ENCODE measurements at regions not wholly inside any gene's neighbourhood (a gene's known extent, or its start where the extent isn't known, plus 50 kb on each side); places are given as distances from the start of the nearest gene placed in this dataset.
"Not testable (repeated sequence)": the region's sequence is repeated elsewhere in the genome, so short reads cannot be mapped to it uniquely, and the experiment has no call there.

DNA sequence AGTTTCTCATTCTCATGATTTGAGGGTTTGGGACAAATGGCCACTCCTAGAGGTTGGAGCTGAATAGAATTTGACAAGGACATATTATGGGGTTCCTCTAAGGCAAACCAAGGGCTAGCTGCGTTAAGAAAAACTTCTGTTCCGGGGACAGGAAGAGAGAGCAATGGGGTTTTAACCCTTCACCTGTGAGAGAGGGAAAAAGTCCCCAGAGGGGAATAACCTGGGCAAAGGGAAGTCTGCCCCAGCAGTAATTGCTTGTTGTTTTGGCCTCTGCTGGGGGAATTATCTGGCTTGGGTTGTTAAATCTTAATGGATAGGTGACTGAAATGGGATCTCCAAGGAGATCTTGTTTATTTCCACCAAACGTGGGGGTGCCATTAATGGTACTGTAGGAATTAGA lies 110.1 kb upstream of the MOCS2 start:
- FAIRE-seq, result no peak

GRCh38 chr5:53233645-53234405 lies 124.3 kb upstream of the MOCS2 start:
- FAIRE-seq, result no peak

DNA sequence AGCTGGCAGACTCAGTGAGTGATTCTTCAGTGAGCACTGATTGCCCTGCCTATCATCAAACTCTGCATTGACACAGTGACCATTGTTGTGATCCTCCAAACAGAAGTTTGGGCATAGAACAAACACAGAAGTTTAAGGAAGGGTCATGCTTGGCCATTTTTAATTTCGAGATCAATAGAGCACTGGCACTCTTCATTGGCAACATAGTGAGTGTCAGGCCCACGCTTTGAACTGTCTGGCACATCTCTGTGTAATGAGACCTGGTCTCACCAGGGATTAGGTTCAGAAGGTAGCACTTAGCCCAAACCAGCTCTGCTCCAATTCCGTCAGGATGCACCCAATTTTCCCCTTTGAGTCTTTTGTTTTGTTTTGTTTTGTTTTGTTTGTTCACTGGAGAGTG lies 127.1 kb upstream of the MOCS2 start:
- FAIRE-seq, result no peak

GRCh38 chr5:53237876-53238275 lies 128.3 kb upstream of the MOCS2 start:
- no peak for FAIRE-seq

DNA sequence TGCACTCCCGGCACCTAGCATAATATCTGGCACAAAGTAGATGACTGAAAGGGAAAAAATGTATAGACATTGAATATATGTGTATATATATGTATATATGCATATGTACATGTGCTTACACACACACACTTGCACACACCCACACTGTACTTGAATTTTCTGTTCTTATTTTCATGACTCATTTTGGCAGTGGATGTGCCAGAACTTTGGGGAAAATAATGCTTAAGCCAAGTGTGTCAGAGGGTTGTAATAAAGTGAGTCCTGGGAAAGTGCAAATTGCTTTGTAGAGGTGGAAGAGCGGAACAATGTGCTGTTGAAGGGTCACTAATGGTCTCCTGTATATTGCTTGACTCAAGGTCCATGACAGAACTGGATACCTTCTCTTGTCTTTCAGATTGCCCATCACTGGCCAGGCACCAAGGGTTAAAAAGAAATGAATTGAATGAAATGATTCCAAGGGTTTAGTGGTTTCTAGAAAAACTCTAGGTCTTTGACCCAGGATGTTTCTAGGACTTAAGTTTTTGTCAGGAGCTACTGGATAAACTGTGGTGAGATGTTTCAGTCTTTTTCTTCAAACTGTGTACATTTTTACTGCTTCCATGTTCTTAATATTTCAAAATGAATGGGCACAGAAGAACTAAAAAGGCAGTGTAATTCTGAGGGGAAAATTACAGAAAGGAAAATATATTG lies 129.9 kb upstream of the MOCS2 start:
- no peak for FAIRE-seq

GRCh38 chr5:53240661-53241060 lies 131.1 kb upstream of the MOCS2 start:
- no peak for FAIRE-seq

DNA sequence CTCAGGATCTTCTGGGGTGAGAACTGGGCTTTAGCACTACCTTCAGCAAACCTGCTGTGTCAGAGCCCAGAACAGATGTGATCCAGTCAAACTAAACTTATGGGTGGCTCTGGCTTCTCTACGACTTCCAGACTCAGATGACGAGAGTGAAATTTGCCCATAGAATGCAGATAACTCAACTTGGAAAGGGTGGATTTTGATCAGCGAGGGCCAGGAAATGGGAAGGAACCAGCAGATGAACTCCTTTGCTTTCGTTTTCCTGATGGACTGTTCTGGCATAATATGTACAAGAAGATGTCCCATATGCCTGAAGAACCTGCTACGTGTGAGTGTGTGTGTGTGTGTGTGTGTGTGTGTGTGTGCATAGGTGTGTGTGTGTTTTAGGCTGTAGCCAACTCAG lies 132.0 kb upstream of the MOCS2 start:
- FAIRE-seq, result no peak

GRCh38 chr5:53243403-53243802 lies 133.8 kb upstream of the MOCS2 start:
- no peak for FAIRE-seq

DNA sequence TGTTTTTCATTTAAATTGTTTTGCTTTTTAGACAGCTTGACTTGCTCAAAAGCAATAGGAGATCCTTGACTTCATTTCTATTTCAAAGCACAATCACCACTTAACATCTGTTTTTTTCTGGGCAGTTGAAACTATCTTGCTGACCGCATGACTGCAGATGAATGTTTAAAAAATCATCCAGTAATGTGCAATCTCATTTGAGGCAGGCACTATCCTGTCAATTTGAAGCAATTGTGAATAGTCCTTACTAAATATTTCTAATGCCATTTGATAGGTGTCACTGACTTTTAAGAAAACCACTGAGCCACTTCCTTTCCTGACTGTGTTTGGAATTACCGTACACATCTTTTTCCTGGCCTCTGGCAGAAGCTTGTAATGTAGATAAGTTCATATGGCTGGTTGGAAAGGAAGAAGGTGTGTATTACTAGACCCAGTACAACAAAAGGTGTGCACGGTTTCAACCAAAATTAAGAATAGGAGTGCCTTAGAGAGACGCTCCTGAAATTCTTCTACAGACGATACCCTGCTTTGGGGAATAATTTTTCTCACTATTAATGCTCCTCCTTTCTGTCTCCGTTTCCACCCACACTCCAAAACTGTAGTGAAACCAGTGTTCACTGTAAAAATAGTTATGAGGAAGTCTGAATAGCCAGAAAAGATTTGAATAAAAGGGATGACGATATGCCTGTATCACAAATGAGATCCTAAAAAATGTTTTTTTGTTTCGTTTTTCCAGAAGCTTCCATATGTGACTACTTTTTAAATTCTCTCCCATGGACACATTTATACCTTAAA lies 136.7 kb upstream of the MOCS2 start:
- no peak for FAIRE-seq

GRCh38 chr5:53249529-53250200 lies 140.1 kb upstream of the MOCS2 start:
- no peak for FAIRE-seq

DNA sequence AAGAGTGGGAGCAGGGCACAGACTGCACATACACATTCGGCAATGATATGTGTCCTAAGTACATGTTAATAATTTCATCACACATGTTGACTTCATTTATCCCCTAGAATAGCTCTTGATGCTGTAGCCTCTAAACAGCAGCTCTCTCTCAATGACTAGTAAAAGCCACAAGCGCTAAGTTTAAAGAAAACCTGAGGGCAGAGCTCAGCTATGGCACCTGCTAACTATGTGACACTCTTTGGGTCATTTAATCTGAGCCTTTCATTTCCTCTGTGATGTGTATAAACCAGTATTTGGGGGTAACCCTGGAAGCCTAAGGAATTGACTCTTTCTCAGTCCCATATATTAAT lies 140.6 kb upstream of the MOCS2 start:
- FAIRE-seq, result no peak

- FAIRE-seq, result no peak
Observed at GRCh38 chr5:53253421-53253871, 143.9 kb upstream of the MOCS2 start.

DNA sequence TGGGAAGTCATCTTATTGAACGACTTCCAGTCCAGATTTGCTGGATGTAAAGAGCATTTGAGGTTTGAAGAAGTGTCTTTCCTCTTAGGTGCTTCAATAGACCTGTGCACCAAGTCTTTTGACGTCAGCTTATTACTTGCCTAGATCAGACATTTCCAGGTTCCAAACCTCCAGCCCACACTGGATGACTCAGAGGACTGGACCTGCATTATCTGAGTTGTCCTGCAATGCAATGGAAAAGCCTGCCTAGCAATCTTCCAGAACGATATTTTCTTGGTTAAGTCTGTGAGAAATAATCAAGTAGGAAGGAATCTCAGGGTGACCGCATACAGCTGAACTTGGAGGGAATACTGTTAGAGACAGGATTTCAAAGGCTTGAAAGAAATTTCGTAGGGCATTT lies 147.2 kb upstream of the MOCS2 start:
- no peak for FAIRE-seq

GRCh38 chr5:53257806-53258373 lies 148.3 kb upstream of the MOCS2 start:
- FAIRE-seq, result no peak

DNA sequence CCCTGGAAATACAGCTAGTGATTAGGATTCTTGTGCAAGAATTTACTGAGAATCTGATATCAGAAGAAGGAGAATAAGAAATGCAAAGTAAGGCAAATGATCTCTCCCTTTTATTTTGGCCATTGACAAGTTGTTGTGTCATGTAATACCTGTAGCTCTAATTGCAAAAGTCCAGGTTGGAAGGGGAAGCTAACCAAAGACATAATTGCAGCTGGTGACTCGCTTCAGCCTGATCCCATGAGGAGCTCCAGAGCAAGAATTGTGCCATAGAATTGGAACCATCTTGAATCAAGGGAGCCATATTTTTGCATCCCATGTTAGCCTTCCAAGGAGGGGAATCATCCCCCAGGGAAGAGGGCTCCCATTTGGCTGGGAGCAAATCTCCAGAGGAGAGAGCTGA lies 149.6 kb upstream of the MOCS2 start:
- FAIRE-seq, result no peak

- no peak for FAIRE-seq
Observed at GRCh38 chr5:53260446-53260845, 150.9 kb upstream of the MOCS2 start.

DNA sequence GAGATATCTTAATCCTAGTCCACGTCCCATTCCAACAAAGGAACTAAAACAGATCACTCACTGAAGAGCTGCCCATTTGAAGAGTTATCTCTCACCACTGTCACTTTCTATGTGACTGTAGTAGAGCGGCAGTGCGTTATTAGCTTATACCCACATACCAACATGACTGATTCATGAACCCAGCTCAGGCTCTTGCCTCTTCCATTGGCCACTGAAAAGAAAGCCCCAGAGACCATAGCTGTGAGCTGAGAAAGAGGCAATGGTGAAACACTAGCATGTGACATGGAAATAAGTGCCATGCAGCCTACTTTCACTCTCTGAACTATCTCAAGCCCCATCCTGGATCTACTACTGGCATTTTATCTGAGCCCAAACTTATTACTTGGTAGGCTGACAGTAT lies 151.7 kb upstream of the MOCS2 start:
- no peak for FAIRE-seq

DNA sequence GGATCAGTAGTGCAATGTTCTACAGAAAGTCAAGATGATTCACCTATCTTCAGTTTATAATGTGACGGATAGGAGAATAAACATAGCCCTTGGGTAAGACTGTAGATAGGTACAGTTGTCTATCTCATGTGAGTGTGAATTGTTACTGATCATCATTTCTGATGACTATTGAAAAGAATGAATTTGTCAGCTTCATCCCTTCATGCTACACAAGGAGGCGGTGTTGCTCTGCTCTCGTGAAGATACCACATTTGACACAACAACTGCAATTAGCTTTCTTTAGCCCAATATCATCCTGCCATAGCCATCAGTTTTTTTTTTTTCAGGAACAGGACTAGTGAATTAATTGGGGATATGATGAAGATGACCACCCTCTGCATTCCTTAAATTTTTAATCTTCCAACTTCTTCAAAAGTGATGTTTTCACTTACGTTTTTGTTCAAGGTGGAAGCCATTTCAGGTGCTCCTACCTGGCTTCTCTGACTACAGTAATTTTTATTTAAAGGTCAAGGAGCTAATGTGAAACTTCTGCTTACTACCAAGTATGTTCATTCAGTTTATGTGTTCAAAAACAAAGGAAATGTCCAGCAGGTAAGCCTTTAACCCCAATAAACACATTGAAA lies 152.9 kb upstream of the MOCS2 start:
- no peak for FAIRE-seq

GRCh38 chr5:53263151-53263550 lies 153.6 kb upstream of the MOCS2 start:
- no peak for FAIRE-seq

GRCh38 chr5:53265043-53265442 lies 155.5 kb upstream of the MOCS2 start:
- FAIRE-seq, result no peak

DNA sequence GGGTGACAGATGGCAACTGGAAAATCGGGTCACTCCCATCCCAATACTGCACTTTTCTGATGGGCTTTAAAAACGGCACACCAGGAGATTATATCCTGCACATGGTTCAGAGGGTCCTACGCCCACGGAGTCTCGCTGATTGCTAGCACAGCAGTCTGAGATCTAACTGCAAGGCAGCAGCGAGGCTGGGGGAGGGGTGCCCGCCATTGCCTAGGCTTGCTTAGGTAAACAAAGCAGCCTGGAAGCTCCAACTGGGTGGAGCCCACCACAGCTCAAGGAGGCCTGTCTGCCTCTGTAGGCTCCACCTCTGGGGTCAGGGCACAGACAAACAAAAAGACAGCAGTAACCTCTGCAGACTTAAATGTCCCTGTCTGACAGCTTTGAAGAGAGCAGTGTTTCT lies 158.7 kb upstream of the MOCS2 start:
- not testable (repeated sequence) for FAIRE-seq

DNA sequence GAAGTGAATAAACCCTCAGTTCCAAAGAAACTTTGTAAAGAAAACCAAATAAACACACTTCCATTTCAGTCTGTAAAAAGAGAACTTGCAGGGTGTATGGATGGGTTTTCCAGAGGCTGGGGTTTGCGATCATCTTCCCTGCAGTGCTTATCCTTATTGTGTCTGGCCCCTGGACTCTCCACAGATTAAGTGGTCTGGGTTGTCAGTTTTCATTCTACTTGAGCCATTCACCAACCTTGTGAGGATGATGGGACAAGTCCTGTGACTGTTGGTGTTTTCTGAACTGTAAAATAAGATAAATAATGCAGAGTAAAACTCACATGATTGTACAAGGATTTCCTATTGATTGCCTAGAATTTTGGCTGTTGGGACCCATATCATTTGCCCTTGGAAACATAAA lies 166.1 kb upstream of the MOCS2 start:
- FAIRE-seq, result no peak

GRCh38 chr5:53276825-53277224 lies 167.3 kb upstream of the MOCS2 start:
- FAIRE-seq, result no peak

All from TTC549 (cell line).